ENCODE measurements at regions not wholly inside any gene's neighbourhood (a gene's known extent, or its start where the extent isn't known, plus 50 kb on each side); places are given as distances from the start of the nearest gene placed in this dataset.

DNA sequence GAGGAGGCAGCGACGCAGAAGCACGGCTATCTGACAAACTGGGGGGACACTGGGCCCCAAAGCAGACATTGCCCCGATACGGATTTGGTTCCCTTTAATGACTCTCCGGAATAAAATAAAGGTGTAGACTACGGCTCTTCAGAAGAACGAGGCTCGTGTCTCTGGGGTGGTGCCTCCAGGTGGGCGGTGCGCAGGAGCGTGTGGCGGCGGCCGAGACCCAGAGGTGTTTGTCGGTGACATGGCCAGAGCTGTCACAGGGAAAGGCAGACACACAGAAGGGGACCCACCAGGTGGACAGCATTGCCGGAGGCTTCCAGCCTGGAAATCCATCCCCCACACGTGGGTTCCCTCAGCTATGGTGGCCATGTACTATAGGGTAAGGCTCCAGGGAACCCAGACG, 366.0 kb downstream of the BRD1 start:
- TF ChIP-seq, protein P1, sequence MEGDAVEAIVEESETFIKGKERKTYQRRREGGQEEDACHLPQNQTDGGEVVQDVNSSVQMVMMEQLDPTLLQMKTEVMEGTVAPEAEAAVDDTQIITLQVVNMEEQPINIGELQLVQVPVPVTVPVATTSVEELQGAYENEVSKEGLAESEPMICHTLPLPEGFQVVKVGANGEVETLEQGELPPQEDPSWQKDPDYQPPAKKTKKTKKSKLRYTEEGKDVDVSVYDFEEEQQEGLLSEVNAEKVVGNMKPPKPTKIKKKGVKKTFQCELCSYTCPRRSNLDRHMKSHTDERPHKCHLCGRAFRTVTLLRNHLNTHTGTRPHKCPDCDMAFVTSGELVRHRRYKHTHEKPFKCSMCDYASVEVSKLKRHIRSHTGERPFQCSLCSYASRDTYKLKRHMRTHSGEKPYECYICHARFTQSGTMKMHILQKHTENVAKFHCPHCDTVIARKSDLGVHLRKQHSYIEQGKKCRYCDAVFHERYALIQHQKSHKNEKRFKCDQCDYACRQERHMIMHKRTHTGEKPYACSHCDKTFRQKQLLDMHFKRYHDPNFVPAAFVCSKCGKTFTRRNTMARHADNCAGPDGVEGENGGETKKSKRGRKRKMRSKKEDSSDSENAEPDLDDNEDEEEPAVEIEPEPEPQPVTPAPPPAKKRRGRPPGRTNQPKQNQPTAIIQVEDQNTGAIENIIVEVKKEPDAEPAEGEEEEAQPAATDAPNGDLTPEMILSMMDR (IDR thresholded peaks at IDR 0.05): no peak
- TF ChIP-seq POLR2A (IDR thresholded peaks at IDR 0.05): no peak

All from tibial nerve (tissue), 3 donors.